H1 (cell line): ENCODE measurements at regions not wholly inside any gene's neighbourhood (a gene's known extent, or its start where the extent isn't known, plus 50 kb on each side); places are given as distances from the start of the nearest gene placed in this dataset.

ENCODE experiments used
- CTCF ChIA-PET: fragments of 300-600 bp; sonication (Branson Sonifier 250); formaldehyde crosslinking; loops from one replicate; lab custom pipeline; 2021; ENCODE audit not compliant: partially characterized antibody; lab: Charles Lee
- POLR2A ChIA-PET: fragments of 300-600 bp; sonication (Branson Sonifier 250); formaldehyde crosslinking; loops from one replicate; lab custom pipeline; 2021; ENCODE audit warnings: inconsistent platforms; ENCODE audit not compliant: partially characterized antibody; lab: Charles Lee
- DNase-seq, 2 experiments: peaks; one replicate each; pipeline versions ENCODE4 v3.0.0 to v3.0.0-alpha.2; 2010 to 2022; ENCODE audit warnings: low spot score in 2 of 2, low read depth in 1 of 2, mixed read lengths in 1 of 2
- FAIRE-seq: peaks from 2 replicates; lab custom pipeline; 2011; peaks lifted over from hg19 to GRCh38; lab: Jason Lieb, UNC
- H2AFZ ChIP-seq: 2 replicates; pipeline ENCODE4 v1.8.1; 2012; ENCODE audit warnings: low read length, inconsistent platforms
- H2AK5ac ChIP-seq: 2 replicates; pipeline ENCODE4 v1.6.1; 2013; ENCODE audit warnings: low read depth, low read length
- H2BK120ac ChIP-seq: replicated peaks from 2 replicates; pipeline ENCODE3; 2013; ENCODE audit warnings: low read depth, low read length, inconsistent platforms
- H2BK12ac ChIP-seq: 2 replicates; pipeline ENCODE4 v1.6.1; 2013; ENCODE audit warnings: low read depth, low read length
- H2BK15ac ChIP-seq: 2 replicates; pipeline ENCODE4 v1.6.1; 2013; ENCODE audit warnings: low read length
- H2BK20ac ChIP-seq: 2 replicates; pipeline ENCODE4 v1.6.1; 2013; ENCODE audit warnings: low read length
- H2BK5ac ChIP-seq: 2 replicates; pipeline ENCODE4 v1.6.1; 2013; ENCODE audit warnings: low read depth, low read length
- H3K14ac ChIP-seq: 2 replicates; pipeline ENCODE4 v1.6.1; 2013; ENCODE audit warnings: inconsistent platforms; ENCODE audit not compliant: insufficient read length
- H3K18ac ChIP-seq: 2 replicates; pipeline ENCODE4 v1.6.1; 2013; ENCODE audit warnings: low read length; ENCODE audit errors: extremely low read depth
- H3K23ac ChIP-seq: 2 replicates; pipeline ENCODE4 v1.6.1; 2013; ENCODE audit warnings: inconsistent platforms; ENCODE audit not compliant: insufficient read length
- H3K23me2 ChIP-seq: 2 replicates; pipeline ENCODE4 v1.6.1; 2013; ENCODE audit warnings: low read depth, low read length
- H3K27ac ChIP-seq: 2 replicates; pipeline ENCODE4 v1.6.1; 2011; ENCODE audit warnings: low read depth, low read length, inconsistent platforms
- H3K27me3 ChIP-seq, 4 experiments: replicated peaks in 1 of 4; 1 replicate in 1 of 4; 2 replicates in 3 of 4; pipeline versions ENCODE4 v1.6.1 to v1.8.1; 2011 to 2013; ENCODE audit warnings: low read length in 3 of 4, mild to moderate bottlenecking in 3 of 4, inconsistent platforms in 2 of 4, mixed read lengths in 2 of 4, moderate library complexity in 1 of 4; ENCODE audit not compliant: control insufficient read depth in 3 of 4, insufficient read depth in 3 of 4; ENCODE audit errors: extremely low read depth in 1 of 4
- H3K36me3 ChIP-seq, 4 experiments: 2 replicates each; pipeline versions ENCODE4 v1.6.1 to v1.8.1; 2011 to 2013; ENCODE audit warnings: mild to moderate bottlenecking in 4 of 4, low read length in 3 of 4, moderate library complexity in 2 of 4, control low read depth in 1 of 4, inconsistent platforms in 1 of 4; ENCODE audit not compliant: insufficient read depth in 4 of 4, control insufficient read depth in 2 of 4
- H3K4ac ChIP-seq: replicated peaks from 2 replicates; pipeline ENCODE3; 2013; ENCODE audit warnings: low read length, low read depth, mixed read lengths, inconsistent platforms; ENCODE audit not compliant: insufficient read length
- H3K4me1 ChIP-seq, 4 experiments: replicated peaks in 1 of 4; 1 replicate in 1 of 4; 2 replicates in 3 of 4; pipeline versions ENCODE4 v1.6.1 to v1.8.1; 2011 to 2013; ENCODE audit warnings: low read length in 3 of 4, inconsistent platforms in 2 of 4, mixed read lengths in 1 of 4; ENCODE audit not compliant: insufficient read depth in 4 of 4, control insufficient read depth in 3 of 4
- H3K4me2 ChIP-seq, 2 experiments: 2 replicates each; pipeline versions ENCODE4 v1.6.1 to v1.8.1; 2011 to 2013; ENCODE audit warnings: low read depth in 2 of 2, low read length in 2 of 2, control low read depth in 1 of 2, inconsistent platforms in 1 of 2, mild to moderate bottlenecking in 1 of 2; ENCODE audit not compliant: insufficient read depth in 1 of 2
- H3K4me3 ChIP-seq, 4 experiments: fragments of 200-600, 300-600 bp in 1 of 4; sonication (generic), shearing (Covaris generic), sonication (Bioruptor Twin) in 1 of 4; 2 replicates each; pipeline versions ENCODE4 v1.5.1 to v1.8.1; 2011 to 2016; ENCODE audit warnings: low read length in 4 of 4, low read depth in 3 of 4, control low read depth in 2 of 4, inconsistent platforms in 2 of 4, mild to moderate bottlenecking in 2 of 4, mixed read lengths in 1 of 4, moderate library complexity in 1 of 4; ENCODE audit not compliant: insufficient read depth in 2 of 4; ENCODE audit errors: extremely low read depth in 1 of 4
- H3K56ac ChIP-seq: replicated peaks from 2 replicates; pipeline ENCODE3; 2013; ENCODE audit warnings: low read depth, mild to moderate bottlenecking, mixed read lengths, low read length, inconsistent platforms; ENCODE audit not compliant: insufficient read length
- H3K79me1 ChIP-seq: 2 replicates; pipeline ENCODE4 v1.6.1; 2013; ENCODE audit warnings: low read depth, low read length, control low read depth
- H3K79me2 ChIP-seq, 2 experiments: 2 replicates each; pipeline versions ENCODE4 v1.6.1 to v1.8.1; 2012 to 2013; ENCODE audit warnings: low read length in 2 of 2, mild to moderate bottlenecking in 2 of 2, inconsistent platforms in 1 of 2; ENCODE audit not compliant: insufficient read depth in 2 of 2, control insufficient read depth in 1 of 2
- H3K9ac ChIP-seq, 4 experiments: replicated peaks in 1 of 4; 1 replicate in 1 of 4; 2 replicates in 3 of 4; pipeline versions ENCODE4 v1.6.1 to v1.8.1; 2011 to 2013; ENCODE audit warnings: low read depth in 3 of 4, low read length in 3 of 4, control low read depth in 2 of 4, mild to moderate bottlenecking in 2 of 4, moderate library complexity in 2 of 4, inconsistent platforms in 1 of 4; ENCODE audit errors: extremely low read depth in 1 of 4
- H3K9me3 ChIP-seq, 2 experiments: 2 replicates each; pipeline versions ENCODE4 v1.6.1 to v1.8.1; 2012 to 2013; ENCODE audit warnings: mild to moderate bottlenecking in 2 of 2, moderate library complexity in 2 of 2, control low read depth in 1 of 2, inconsistent platforms in 1 of 2, low read depth in 1 of 2, low read length in 1 of 2, mixed read lengths in 1 of 2; ENCODE audit not compliant: insufficient read depth in 2 of 2
- H4K20me1 ChIP-seq, 2 experiments: replicated peaks in 1 of 2; 2 replicates each; pipeline versions ENCODE3 to v1.8.1; 2011 to 2013; ENCODE audit warnings: inconsistent platforms in 2 of 2, low read length in 2 of 2, mild to moderate bottlenecking in 1 of 2; ENCODE audit not compliant: insufficient read depth in 2 of 2, control insufficient read depth in 1 of 2
- H4K5ac ChIP-seq: 2 replicates; pipeline ENCODE4 v1.6.1; 2013; ENCODE audit warnings: low read length, low read depth, mixed read lengths, inconsistent platforms; ENCODE audit not compliant: insufficient read length
- H4K8ac ChIP-seq: 2 replicates; pipeline ENCODE4 v1.8.0; 2013; ENCODE audit warnings: mild to moderate bottlenecking, moderate library complexity, low read length, inconsistent platforms; ENCODE audit not compliant: insufficient read depth; ENCODE audit errors: extremely low read depth
- H4K91ac ChIP-seq: replicated peaks from 2 replicates; pipeline ENCODE3; 2013; ENCODE audit warnings: low read length, mixed read lengths, inconsistent platforms; ENCODE audit not compliant: insufficient read length
- ATF3 ChIP-seq: IDR thresholded peaks from 2 replicates; pipeline ENCODE4 v1.6.1; 2011; ENCODE audit warnings: low read depth, mild to moderate bottlenecking, low read length; ENCODE audit not compliant: insufficient read depth
- SP1 ChIP-seq: IDR thresholded peaks from 2 replicates; pipeline ENCODE4 v1.6.1; 2011; ENCODE audit warnings: low read depth, low read length
- ZNF274 ChIP-seq: IDR thresholded peaks from 2 replicates; pipeline ENCODE4 v1.7.0; 2012; ENCODE audit warnings: low read length, borderline replicate concordance; ENCODE audit errors: extremely low read depth
- WGBS, 2 experiments: shearing (Covaris generic) in 1 of 2; methylation state at CpG; one replicate each; pipeline versions ENCODE4 v1.1.6 to v1.1.7; 2013 to 2015; ENCODE audit warnings: low lambda C conversion rate in 2 of 2, mixed read lengths in 2 of 2, inconsistent platforms in 1 of 2, low coverage in 1 of 2, missing lambda C conversion rate in 1 of 2; ENCODE audit not compliant: insufficient replicate concordance in 2 of 2, insufficient coverage in 1 of 2, insufficient read length in 1 of 2; ENCODE audit errors: extremely low coverage in 1 of 2, missing lambda C conversion rate in 1 of 2; 5-methylcytosine and 5-hydroxymethylcytosine counted together

- no peak overlapping the region for H3K56ac ChIP-seq
- H3K9ac ChIP-seq: no peak overlapping the region
- no peak overlapping the region for H2AFZ ChIP-seq
- no peak overlapping the region for H2BK15ac ChIP-seq
- H2BK5ac ChIP-seq: no peak overlapping the region
- no peak overlapping the region for H4K5ac ChIP-seq
- H2BK20ac ChIP-seq: no peak overlapping the region
- H3K14ac ChIP-seq: no peak overlapping the region
- H4K8ac ChIP-seq: no peak overlapping the region
- FAIRE-seq (no peak), DNase-seq (no peak)
- no peaks in the 10 kb centered on the region for H3K4me1 ChIP-seq
- H4K20me1 ChIP-seq: no peaks in the 10 kb centered on the region
- H3K4me2 ChIP-seq: no peak overlapping the region
- H3K27ac ChIP-seq: no peak overlapping the region
- no peak overlapping the region for H2BK120ac ChIP-seq
- no peak overlapping the region for H3K23ac ChIP-seq
- H2AK5ac ChIP-seq: no peak overlapping the region
- no peak overlapping the region for H3K4ac ChIP-seq
- H3K23me2 ChIP-seq: no peaks in the 10 kb centered on the region
- 11% methylated on average over 1 of the region's 1 CpG; no CpG with 5 or more reads in 1 of the 2 experiments for WGBS, 2 experiments
- H2BK12ac ChIP-seq: no peak overlapping the region
- H3K18ac ChIP-seq: no peak overlapping the region
- CTCF ChIA-PET: no interaction called here
- POLR2A ChIA-PET: no interaction called here
- H3K79me1 ChIP-seq: no peaks in the 10 kb centered on the region
- TF ChIP-seq SP1 (no peak), ZNF274 (no peak), ATF3 (no peak)
- peaks cover 67 to 70% of the 10 kb centered on the region in 2 experiments for H3K9me3 ChIP-seq
- H3K79me2 ChIP-seq: no peaks in the 10 kb centered on the region
- no peaks in the 10 kb centered on the region; a peak in 1 of 8 replicates for H3K36me3 ChIP-seq
- H3K27me3 ChIP-seq: no peaks in the 10 kb centered on the region
- H3K4me3 ChIP-seq: no peak overlapping the region
- no peak overlapping the region for H4K91ac ChIP-seq
These were observed 152.2 kb downstream of the CBLN2 start for GRCh38 chr18:72391951-72392350.
